ENCODE measurements at regions not wholly inside any gene's neighbourhood (a gene's known extent, or its start where the extent isn't known, plus 50 kb on each side); places are given as distances from the start of the nearest gene placed in this dataset.

DNA sequence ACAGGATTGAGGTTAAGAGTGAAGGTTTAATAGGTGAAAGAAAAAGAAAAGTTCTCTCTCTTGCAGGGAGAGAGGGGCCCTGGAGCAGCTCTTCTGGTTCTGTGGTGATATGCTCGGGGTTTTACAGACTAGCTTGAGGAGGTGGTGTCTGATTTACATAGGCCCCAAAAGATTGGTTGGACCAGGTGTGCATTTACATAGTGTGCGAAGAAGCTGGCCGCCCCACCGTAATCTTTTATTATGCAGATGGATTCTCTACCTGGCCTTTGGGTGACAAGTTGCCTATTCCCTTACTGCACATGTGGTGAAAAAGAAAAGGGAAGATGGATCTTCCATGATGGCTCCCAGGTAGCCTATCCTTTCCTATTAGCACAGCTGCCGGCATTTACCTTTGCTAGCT is 219.9 kb upstream of the GRIA4 start:
- no TSS peak for BruUV-seq (replicated peaks)
- no peak for DNase-seq (ENCODE audit: low read depth, low spot score)
- H3K27ac ChIP-seq (ENCODE audit: low read depth, low read length), result no peak overlapping the region
- H3K36me3 ChIP-seq (ENCODE audit: control insufficient read depth in 1 of 2, insufficient read depth in 2 of 2, low read length in 2 of 2), result no peaks in the 10 kb centered on the region
- H3K4me3 ChIP-seq (replicated peaks in 1 of 2; ENCODE audit: low read depth in 1 of 2, low read length in 2 of 2), result no peak overlapping the region
- CTCF ChIA-PET, result no interaction called here
- H3K9me3 ChIP-seq (ENCODE audit: control insufficient read depth in 1 of 2, insufficient read depth in 1 of 2, low read depth in 1 of 2, low read length in 2 of 2), result no peaks in the 10 kb centered on the region
- H3K79me2 ChIP-seq (ENCODE audit: insufficient read depth, low read length), result no peaks in the 10 kb centered on the region
- H3K9me2 ChIP-seq (ENCODE audit: insufficient read depth), result no peaks in the 10 kb centered on the region; the same call in 1 of the 2 replicates
- H2AFZ ChIP-seq (ENCODE audit: low read depth, low read length, poor library complexity, severe bottlenecking), result no peak overlapping the region
- H4K20me1 ChIP-seq (ENCODE audit: insufficient read depth), result no peaks in the 10 kb centered on the region
- TF ChIP-seq EZH2 (IDR thresholded peaks at IDR 0.05) (no peak), CEBPB (IDR thresholded peaks at IDR 0.05; ENCODE audit: low read depth) (no peak), EGR1 (IDR thresholded peaks at IDR 0.05; ENCODE audit: low read depth) (no peak), SRF (IDR thresholded peaks at IDR 0.05; ENCODE audit: low read depth) (no peak), YY1 (IDR thresholded peaks at IDR 0.05; ENCODE audit: extremely low read depth, insufficient replicate concordance, low read depth, low read length) (no peak), POLR2AphosphoS5 (IDR thresholded peaks at IDR 0.05; ENCODE audit: low read depth, low read length) (no peak), ELF1 (IDR thresholded peaks at IDR 0.05; ENCODE audit: borderline replicate concordance, low read depth) (no peak), JUND (IDR thresholded peaks at IDR 0.05) (no peak), SIN3A (IDR thresholded peaks at IDR 0.05; ENCODE audit: low read depth) (no peak), EZH2phosphoT487 (IDR thresholded peaks at IDR 0.05; ENCODE audit: borderline replicate concordance) (no peak), TCF7L2 (IDR thresholded peaks at IDR 0.05; ENCODE audit: borderline replicate concordance, extremely low read depth, insufficient read depth, insufficient read length) (no peak), SP1 (IDR thresholded peaks at IDR 0.05; ENCODE audit: low read depth) (no peak)
- TF ChIP-seq, protein P1, sequence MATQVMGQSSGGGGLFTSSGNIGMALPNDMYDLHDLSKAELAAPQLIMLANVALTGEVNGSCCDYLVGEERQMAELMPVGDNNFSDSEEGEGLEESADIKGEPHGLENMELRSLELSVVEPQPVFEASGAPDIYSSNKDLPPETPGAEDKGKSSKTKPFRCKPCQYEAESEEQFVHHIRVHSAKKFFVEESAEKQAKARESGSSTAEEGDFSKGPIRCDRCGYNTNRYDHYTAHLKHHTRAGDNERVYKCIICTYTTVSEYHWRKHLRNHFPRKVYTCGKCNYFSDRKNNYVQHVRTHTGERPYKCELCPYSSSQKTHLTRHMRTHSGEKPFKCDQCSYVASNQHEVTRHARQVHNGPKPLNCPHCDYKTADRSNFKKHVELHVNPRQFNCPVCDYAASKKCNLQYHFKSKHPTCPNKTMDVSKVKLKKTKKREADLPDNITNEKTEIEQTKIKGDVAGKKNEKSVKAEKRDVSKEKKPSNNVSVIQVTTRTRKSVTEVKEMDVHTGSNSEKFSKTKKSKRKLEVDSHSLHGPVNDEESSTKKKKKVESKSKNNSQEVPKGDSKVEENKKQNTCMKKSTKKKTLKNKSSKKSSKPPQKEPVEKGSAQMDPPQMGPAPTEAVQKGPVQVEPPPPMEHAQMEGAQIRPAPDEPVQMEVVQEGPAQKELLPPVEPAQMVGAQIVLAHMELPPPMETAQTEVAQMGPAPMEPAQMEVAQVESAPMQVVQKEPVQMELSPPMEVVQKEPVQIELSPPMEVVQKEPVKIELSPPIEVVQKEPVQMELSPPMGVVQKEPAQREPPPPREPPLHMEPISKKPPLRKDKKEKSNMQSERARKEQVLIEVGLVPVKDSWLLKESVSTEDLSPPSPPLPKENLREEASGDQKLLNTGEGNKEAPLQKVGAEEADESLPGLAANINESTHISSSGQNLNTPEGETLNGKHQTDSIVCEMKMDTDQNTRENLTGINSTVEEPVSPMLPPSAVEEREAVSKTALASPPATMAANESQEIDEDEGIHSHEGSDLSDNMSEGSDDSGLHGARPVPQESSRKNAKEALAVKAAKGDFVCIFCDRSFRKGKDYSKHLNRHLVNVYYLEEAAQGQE (IDR thresholded peaks at IDR 0.05; ENCODE audit: low read depth), result no peak
- TF ChIP-seq, protein P2, sequence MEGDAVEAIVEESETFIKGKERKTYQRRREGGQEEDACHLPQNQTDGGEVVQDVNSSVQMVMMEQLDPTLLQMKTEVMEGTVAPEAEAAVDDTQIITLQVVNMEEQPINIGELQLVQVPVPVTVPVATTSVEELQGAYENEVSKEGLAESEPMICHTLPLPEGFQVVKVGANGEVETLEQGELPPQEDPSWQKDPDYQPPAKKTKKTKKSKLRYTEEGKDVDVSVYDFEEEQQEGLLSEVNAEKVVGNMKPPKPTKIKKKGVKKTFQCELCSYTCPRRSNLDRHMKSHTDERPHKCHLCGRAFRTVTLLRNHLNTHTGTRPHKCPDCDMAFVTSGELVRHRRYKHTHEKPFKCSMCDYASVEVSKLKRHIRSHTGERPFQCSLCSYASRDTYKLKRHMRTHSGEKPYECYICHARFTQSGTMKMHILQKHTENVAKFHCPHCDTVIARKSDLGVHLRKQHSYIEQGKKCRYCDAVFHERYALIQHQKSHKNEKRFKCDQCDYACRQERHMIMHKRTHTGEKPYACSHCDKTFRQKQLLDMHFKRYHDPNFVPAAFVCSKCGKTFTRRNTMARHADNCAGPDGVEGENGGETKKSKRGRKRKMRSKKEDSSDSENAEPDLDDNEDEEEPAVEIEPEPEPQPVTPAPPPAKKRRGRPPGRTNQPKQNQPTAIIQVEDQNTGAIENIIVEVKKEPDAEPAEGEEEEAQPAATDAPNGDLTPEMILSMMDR (IDR thresholded peaks at IDR 0.05 in 2 of 3, conservative IDR thresholded peaks at IDR 0.05 in 1 of 3; ENCODE audit: borderline replicate concordance in 1 of 3, insufficient read depth in 1 of 3, low read depth in 2 of 3, low read length in 2 of 3), result no peak
- TF ChIP-seq, protein P3, sequence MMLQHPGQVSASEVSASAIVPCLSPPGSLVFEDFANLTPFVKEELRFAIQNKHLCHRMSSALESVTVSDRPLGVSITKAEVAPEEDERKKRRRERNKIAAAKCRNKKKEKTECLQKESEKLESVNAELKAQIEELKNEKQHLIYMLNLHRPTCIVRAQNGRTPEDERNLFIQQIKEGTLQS (IDR thresholded peaks at IDR 0.05), result no peak
- TF ChIP-seq, protein P4, sequence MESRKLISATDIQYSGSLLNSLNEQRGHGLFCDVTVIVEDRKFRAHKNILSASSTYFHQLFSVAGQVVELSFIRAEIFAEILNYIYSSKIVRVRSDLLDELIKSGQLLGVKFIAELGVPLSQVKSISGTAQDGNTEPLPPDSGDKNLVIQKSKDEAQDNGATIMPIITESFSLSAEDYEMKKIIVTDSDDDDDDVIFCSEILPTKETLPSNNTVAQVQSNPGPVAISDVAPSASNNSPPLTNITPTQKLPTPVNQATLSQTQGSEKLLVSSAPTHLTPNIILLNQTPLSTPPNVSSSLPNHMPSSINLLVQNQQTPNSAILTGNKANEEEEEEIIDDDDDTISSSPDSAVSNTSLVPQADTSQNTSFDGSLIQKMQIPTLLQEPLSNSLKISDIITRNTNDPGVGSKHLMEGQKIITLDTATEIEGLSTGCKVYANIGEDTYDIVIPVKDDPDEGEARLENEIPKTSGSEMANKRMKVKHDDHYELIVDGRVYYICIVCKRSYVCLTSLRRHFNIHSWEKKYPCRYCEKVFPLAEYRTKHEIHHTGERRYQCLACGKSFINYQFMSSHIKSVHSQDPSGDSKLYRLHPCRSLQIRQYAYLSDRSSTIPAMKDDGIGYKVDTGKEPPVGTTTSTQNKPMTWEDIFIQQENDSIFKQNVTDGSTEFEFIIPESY (IDR thresholded peaks at IDR 0.05; ENCODE audit: extremely low read depth, insufficient replicate concordance, low read length), result no peak
- no peak overlapping the region for H3K9ac ChIP-seq (ENCODE audit: low read length)
- no peak overlapping the region for H3K4me2 ChIP-seq (ENCODE audit: low read length)
- no peaks in the 10 kb centered on the region for H3K4me1 ChIP-seq (ENCODE audit: control insufficient read depth in 1 of 2, insufficient read depth in 2 of 2, low read length in 2 of 2)
- intact Hi-C loops (cut with micrococcal nuclease), result no loop called here
- RAD21 ChIA-PET (ENCODE audit: low non-redundant PET in 1 of 2, low total read pairs in 2 of 2, uncharacterized antibody in 2 of 2, unreplicated experiment in 2 of 2), result no interaction called here
- POLR2A ChIA-PET, result no interaction called here
- ATAC-seq, result no peak
- no peaks in the 10 kb centered on the region for H3K27me3 ChIP-seq (ENCODE audit: insufficient read depth, low read length)

All from HCT116 (cell line).